GM12892 (cell line): ENCODE measurements at regions not wholly inside any gene's neighbourhood (a gene's known extent, or its start where the extent isn't known, plus 50 kb on each side); places are given as distances from the start of the nearest gene placed in this dataset.
A peak's percentile ranks its signal among the peaks of the same experiment; 100 is the strongest.

Source experiments
- DNase-seq: peaks from one replicate; pipeline ENCODE4 v3.0.0; 2011; ENCODE audit not compliant: insufficient read length
- FAIRE-seq: peaks from 2 replicates; lab custom pipeline; 2011; peaks lifted over from hg19 to GRCh38; lab: Jason Lieb, UNC
- POLR2A ChIP-seq: IDR thresholded peaks from 2 replicates; pipeline ENCODE4 v1.6.1; 2011; ENCODE audit warnings: low read depth, low read length, control low read depth
- POLR2AphosphoS5 ChIP-seq: IDR thresholded peaks from 2 replicates; pipeline ENCODE4 v1.6.1; 2011; ENCODE audit warnings: low read depth, low read length, control low read depth
- TAF1 ChIP-seq: IDR thresholded peaks from 2 replicates; pipeline ENCODE4 v1.6.1; 2011; ENCODE audit warnings: low read depth, mild to moderate bottlenecking, control low read depth, low read length, borderline replicate concordance

GRCh38 chr4:53919535-53919934, 144.9 kb downstream of the CHIC2 start:
- no peak for TF ChIP-seq TAF1
- TF ChIP-seq POLR2A, result no peak
- no peak for TF ChIP-seq POLR2AphosphoS5
- DNase-seq (no peak), FAIRE-seq (no peak)

DNA sequence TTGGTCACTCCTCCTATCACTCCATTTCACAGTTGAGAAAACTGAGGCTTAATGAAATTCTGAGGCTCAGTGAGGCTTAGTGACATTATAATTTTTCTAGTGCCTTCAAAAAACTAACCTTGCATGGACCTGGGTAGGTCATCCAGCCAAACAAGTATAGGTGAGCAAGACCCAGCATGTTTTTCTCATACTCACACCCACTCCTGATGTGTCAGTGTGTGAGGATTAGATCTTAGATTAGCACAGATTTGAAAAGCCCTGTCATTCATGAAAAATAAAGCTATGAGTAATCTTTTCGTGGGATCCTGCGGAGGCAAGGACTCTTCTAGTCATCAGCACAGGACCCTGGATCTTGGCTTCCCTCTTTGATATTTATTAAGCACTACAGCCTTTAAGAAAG, 146.7 kb downstream of the CHIC2 start:
- TF ChIP-seq TAF1 (no peak), POLR2AphosphoS5 (no peak), POLR2A (no peak)
- FAIRE-seq (no peak), DNase-seq (no peak)

DNA sequence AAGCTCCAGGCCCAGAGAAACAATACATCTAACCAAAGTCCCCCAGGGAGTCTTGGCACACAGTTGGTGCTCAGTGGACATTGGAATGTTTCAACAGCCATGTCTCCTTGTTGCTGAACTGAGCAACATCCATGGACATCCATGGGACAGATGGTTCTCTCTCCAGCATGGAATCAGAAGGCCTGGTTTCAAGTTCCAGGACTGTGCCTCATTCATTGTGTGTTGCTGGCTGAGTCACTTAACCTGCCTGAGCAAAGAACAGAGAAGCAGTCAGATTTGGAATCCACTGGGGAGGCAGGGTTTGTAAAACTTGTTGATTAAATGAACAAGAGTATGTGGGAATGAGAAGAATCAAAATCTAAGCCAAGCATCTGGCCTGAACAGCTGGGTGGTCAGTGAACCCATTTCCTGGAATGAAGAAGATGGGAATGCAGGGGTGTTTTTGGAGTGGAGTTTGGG, 147.9 kb downstream of the CHIC2 start:
- DNase-seq (no peak), FAIRE-seq (no peak)
- no peak for TF ChIP-seq TAF1
- TF ChIP-seq POLR2A, result no peak
- TF ChIP-seq POLR2AphosphoS5, result no peak

- TF ChIP-seq POLR2AphosphoS5, result no peak
- no peak for TF ChIP-seq TAF1
- no peak for TF ChIP-seq POLR2A
- DNase-seq, result no peak
- no peak for FAIRE-seq
Measured at GRCh38 chr4:53914313-53915016, 149.9 kb downstream of the CHIC2 start.

DNA sequence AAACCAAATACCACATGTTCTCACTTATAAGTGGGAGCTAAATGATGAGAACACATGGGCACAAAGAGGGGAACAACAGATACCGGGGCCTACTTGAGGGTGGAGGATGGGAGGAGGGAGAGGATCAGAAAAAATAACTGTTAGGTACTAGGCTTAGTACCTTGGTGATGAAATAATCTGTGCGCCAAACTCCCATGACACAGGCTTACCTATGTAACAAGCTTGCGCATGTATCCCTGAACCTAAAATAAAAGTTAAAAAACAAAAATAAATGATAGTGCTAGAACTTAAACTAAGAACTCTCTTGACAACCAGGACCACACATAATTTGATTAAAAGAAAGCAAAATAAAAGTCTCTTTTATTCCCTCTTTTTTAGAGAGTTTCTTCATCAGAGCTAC, 150.6 kb downstream of the CHIC2 start:
- DNase-seq, result no peak
- no peak for FAIRE-seq
- TF ChIP-seq TAF1 (no peak), POLR2A (no peak), POLR2AphosphoS5 (no peak)

DNA sequence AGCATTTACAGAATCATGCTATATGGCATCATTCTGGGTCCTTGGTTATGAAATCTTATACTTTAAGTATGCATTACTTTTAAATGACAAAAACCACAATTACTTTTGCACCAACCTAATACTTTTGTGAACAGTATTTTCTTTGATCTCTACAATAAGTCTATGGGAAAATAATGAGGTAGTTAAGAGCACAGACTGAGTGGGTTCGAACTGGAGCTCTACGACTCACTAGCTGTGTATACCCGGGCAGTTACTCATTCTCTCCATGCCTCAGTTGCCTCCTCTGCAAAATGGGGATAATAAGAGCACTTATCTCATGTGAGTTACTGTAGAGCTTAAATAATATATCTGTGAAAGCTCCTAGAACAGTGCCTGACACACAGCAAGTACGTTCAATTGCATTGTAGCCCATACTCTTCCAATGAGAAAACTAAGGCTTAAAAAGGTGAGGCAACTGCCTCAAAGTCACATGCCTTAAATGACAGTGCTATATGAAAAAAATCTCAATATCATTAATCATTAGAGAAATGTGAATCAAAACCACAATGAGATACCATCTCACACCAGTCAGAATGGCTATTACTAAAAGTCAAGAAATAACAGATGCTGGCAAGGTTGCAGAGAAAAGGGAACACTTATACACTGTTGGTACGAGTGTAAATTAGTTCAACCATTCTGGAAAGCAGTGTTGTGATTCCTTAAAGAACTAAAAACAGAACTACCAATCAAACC, 151.5 kb downstream of the CHIC2 start:
- TF ChIP-seq POLR2AphosphoS5 (no peak), TAF1 (no peak), POLR2A (no peak)
- no peak for FAIRE-seq
- no peak for DNase-seq

DNA sequence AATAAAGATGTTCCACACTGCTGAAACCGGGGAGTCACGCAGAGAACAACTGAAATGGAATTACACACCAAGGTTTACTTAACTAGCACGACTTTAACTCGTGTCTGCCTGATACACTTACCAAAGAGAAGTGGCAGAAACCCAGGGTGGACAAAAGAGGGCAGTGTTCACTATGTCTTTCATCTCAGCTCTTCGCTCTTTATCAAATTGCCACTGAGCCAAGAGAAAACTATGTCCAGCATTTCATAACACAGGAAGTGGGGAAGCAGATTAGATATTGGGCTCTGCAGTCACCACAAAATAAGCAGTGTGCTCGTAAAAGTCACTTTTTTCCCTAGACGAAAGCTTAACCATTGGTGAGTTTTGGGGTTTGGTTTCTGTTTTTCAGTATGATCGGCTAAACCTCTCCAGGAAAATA, 155.7 kb downstream of the CHIC2 start:
- FAIRE-seq (peak; percentile 70), DNase-seq (no peak)
- TF ChIP-seq POLR2A (no peak), POLR2AphosphoS5 (no peak), TAF1 (no peak)

DNA sequence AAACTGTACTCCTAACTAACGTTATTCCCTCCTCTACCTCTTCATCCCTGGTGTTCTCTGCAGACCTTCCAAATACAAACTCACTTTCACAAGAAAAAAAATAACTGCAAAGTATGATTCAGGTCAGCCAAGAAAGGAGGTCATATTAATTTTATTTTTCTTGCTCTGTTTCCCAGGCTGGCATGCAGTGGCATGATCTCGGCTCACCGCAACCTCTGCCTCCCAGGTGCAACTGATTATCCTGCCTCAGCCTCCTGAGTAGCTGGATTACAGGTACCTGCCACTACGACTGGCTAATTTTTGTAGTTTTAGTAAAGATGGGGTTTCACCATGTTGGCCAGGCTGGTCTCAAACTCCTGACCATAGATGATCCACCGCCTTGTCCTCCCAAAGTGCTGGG, 156.6 kb downstream of the CHIC2 start:
- TF ChIP-seq TAF1 (no peak), POLR2A (no peak)
- FAIRE-seq (no peak), DNase-seq (no peak)

DNA sequence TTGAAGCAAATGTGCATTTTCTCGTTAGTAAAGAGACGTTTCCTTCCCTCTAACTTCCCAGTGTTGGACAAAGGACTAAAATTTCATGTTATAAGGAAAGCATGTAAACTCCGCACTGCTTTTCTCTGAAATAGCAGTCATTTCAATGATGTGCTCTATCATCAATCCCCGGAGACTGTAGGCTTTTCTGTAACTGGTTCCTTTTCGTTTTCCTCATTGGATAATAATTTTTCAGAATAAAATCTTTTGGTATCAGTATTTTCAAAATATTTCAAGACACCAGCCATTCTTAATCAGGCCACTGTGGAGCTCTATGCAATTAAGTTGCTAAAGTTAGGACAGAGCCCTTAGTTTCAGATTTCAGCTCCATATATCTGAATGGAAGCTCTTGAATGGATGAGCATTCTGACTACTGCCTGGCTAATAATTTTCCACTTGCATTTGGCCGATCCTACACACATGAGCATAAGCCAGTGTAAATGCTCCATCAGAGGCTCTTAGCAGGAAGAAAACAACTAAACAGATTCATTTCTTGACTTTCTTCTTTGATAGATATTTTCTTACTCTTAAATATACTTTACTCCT, 157.7 kb downstream of the CHIC2 start:
- DNase-seq, result no peak
- no peak for FAIRE-seq
- TF ChIP-seq POLR2A (no peak), TAF1 (no peak), POLR2AphosphoS5 (no peak)

- TF ChIP-seq TAF1 (no peak), POLR2AphosphoS5 (no peak), POLR2A (no peak)
- peak; percentile 21 for FAIRE-seq
- no peak for DNase-seq
Measured at GRCh38 chr4:53905941-53906377, 158.4 kb downstream of the CHIC2 start.

- TF ChIP-seq POLR2AphosphoS5, result no peak
- TF ChIP-seq TAF1, result no peak
- TF ChIP-seq POLR2A, result no peak
- FAIRE-seq (no peak), DNase-seq (no peak)
Measured at GRCh38 chr4:53905276-53905940, 159.0 kb downstream of the CHIC2 start.

- no peak for FAIRE-seq
- TF ChIP-seq POLR2AphosphoS5 (no peak), POLR2A (no peak), TAF1 (no peak)
- no peak for DNase-seq
Measured at GRCh38 chr4:53902786-53903185, 161.6 kb downstream of the CHIC2 start.
